BLaER1 (cell line): ENCODE measurements at regions not wholly inside any gene's neighbourhood (a gene's known extent, or its start where the extent isn't known, plus 50 kb on each side); places are given as distances from the start of the nearest gene placed in this dataset.
A peak's percentile ranks its signal among the peaks of the same experiment; 100 is the strongest.

ENCODE experiments used
- H3K27ac ChIP-seq: shearing (Covaris generic); formaldehyde crosslinking; 2 replicates; pipeline ENCODE4 v1.8.1; 2022
- H3K27me3 ChIP-seq: shearing (Covaris generic); formaldehyde crosslinking; 2 replicates; pipeline ENCODE4 v1.8.1; 2022
- H3K36me3 ChIP-seq: shearing (Covaris generic); formaldehyde crosslinking; 2 replicates; pipeline ENCODE4 v1.8.1; 2022
- H3K4me1 ChIP-seq: shearing (Covaris generic); formaldehyde crosslinking; 2 replicates; pipeline ENCODE4 v1.8.1; 2022
- H3K4me2 ChIP-seq: shearing (Covaris generic); formaldehyde crosslinking; 2 replicates; pipeline ENCODE4 v1.8.1; 2022
- H3K4me3 ChIP-seq: shearing (Covaris generic); formaldehyde crosslinking; 2 replicates; pipeline ENCODE4 v1.8.1; 2022
- H3K9ac ChIP-seq: shearing (Covaris generic); formaldehyde crosslinking; 2 replicates; pipeline ENCODE4 v1.8.1; 2022
- H3K9me3 ChIP-seq: shearing (Covaris generic); formaldehyde crosslinking; 2 replicates; pipeline ENCODE4 v1.8.1; 2022
- H4K20me1 ChIP-seq: shearing (Covaris generic); formaldehyde crosslinking; 2 replicates; pipeline ENCODE4 v1.8.1; 2022
- Cebpa-rat ChIP-seq: shearing (Covaris generic); IDR thresholded peaks from 2 replicates; pipeline ENCODE4 v1.8.1; 2022

- Histone ChIP-seq H3K36me3 (no peaks in the 10 kb centered on the region), H3K9ac (no peak overlapping the region), H4K20me1 (no peaks in the 10 kb centered on the region), H3K27me3 (no peaks in the 10 kb centered on the region), H3K4me3 (no peak overlapping the region), H3K9me3 (peaks cover 7% of the 10 kb centered on the region; the same call in 1 of the 2 replicates), H3K27ac (no peak overlapping the region), H3K4me2 (peak overlapping the region; percentile 60), H3K4me1 (peaks cover 7% of the 10 kb centered on the region; the same call in 1 of the 2 replicates)
- no peak for TF ChIP-seq Cebpa-rat
Observed at GRCh38 chr1:112337028-112337531, 58.9 kb upstream of the CTTNBP2NL start.

- Histone ChIP-seq H3K4me1 (peaks cover 17% of the 10 kb centered on the region), H3K9ac (no peak overlapping the region), H3K27ac (no peak overlapping the region), H3K4me2 (no peak overlapping the region), H3K27me3 (no peaks in the 10 kb centered on the region), H4K20me1 (no peaks in the 10 kb centered on the region), H3K36me3 (no peaks in the 10 kb centered on the region), H3K4me3 (no peak overlapping the region), H3K9me3 (peaks cover 7% of the 10 kb centered on the region; the same call in 1 of the 2 replicates)
- no peak for TF ChIP-seq Cebpa-rat
Observed at GRCh38 chr1:112341986-112342385, 54.0 kb upstream of the CTTNBP2NL start.

GRCh38 chr1:112342558-112342957 lies 53.5 kb upstream of the CTTNBP2NL start:
- Histone ChIP-seq H3K4me2 (no peak overlapping the region), H3K4me1 (peaks cover 13% of the 10 kb centered on the region), H3K4me3 (no peak overlapping the region), H3K9me3 (peaks cover 7% of the 10 kb centered on the region; the same call in 1 of the 2 replicates), H3K27me3 (no peaks in the 10 kb centered on the region), H3K27ac (no peak overlapping the region), H3K9ac (no peak overlapping the region), H3K36me3 (no peaks in the 10 kb centered on the region), H4K20me1 (no peaks in the 10 kb centered on the region)
- no peak for TF ChIP-seq Cebpa-rat

GRCh38 chr1:112344754-112345423 lies 51.1 kb upstream of the CTTNBP2NL start:
- peak overlapping the region; percentile 57 for H3K4me2 ChIP-seq
- no peak for TF ChIP-seq Cebpa-rat

More at GRCh38 chr1:112344754-112345423, 51.1 kb upstream of the CTTNBP2NL start:
- H3K27ac ChIP-seq, result no peak overlapping the region
- H3K4me1 ChIP-seq, result peaks cover 13% of the 10 kb centered on the region
- H3K9me3 ChIP-seq, result peaks cover 5% of the 10 kb centered on the region
- H3K36me3 ChIP-seq, result no peaks in the 10 kb centered on the region
- no peak overlapping the region for H3K4me3 ChIP-seq
- H3K9ac ChIP-seq, result no peak overlapping the region
- H3K27me3 ChIP-seq, result no peaks in the 10 kb centered on the region
- no peaks in the 10 kb centered on the region for H4K20me1 ChIP-seq
